Sigmoid colon (tissue), 4 donors: ENCODE measurements at regions not wholly inside any gene's neighbourhood (a gene's known extent, or its start where the extent isn't known, plus 50 kb on each side); places are given as distances from the start of the nearest gene placed in this dataset.

Experiments used
- CTCF ChIP-seq, 4 experiments: fragments of 450-650 bp in 3 of 4; fragments of 200-600 bp in 1 of 4; IDR thresholded peaks; one replicate each; pipeline ENCODE4 v1.5.1; 2016 to 2019; ENCODE audit warnings: antibody characterized with exemption in 4 of 4, mild to moderate bottlenecking in 3 of 4, moderate library complexity in 2 of 4
- EP300 ChIP-seq, 4 donors: sonication (generic); formaldehyde crosslinking; IDR thresholded peaks; one replicate each; pipeline ENCODE4 v1.6.1; 2017; ENCODE audit warnings: antibody characterized with exemption in 4 of 4
- POLR2A ChIP-seq, 2 donors: fragments of 450-650 bp; IDR thresholded peaks; one replicate each; pipeline ENCODE4 v1.6.1; 2016; ENCODE audit warnings: antibody characterized with exemption in 2 of 2, mild to moderate bottlenecking in 2 of 2, moderate library complexity in 2 of 2

DNA sequence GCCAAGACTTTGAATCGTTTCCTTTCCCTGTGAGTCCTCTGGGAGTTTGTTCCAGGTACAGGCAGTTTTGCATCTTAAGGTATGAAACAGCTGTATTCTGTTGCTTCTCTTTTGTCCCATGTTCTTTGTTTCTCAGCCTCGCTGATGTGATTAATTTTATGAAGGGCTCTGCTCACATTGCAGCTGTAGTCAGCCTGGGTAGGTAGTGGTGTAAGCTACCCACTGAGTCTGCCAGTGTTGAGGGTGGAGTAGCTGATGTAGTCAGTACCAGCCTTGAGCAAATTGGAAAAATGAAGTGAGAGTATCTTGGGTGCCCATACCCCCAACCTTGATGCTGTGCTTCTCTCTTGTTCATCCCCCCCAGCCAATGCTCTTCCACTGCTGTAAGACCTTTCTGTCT lies 139.6 kb upstream of the SMIM31 start:
- TF ChIP-seq CTCF (IDR thresholded peaks at IDR 0.05): no peak
- no peak for TF ChIP-seq POLR2A (IDR thresholded peaks at IDR 0.05)
- TF ChIP-seq EP300 (IDR thresholded peaks at IDR 0.05): no peak
